HepG2 (cell line): ENCODE measurements at regions not wholly inside any gene's neighbourhood (a gene's known extent, or its start where the extent isn't known, plus 50 kb on each side); places are given as distances from the start of the nearest gene placed in this dataset.

Experiments used
- ATAC-seq: fragments of 200-7000 bp; cut with Tn5 transposase; 3 replicates; pipeline ENCODE4 v1.9.1; 2020; ENCODE audit warnings: mild to moderate bottlenecking, moderate library complexity
- BruUV-seq: library from RNA; stranded (reverse); fragments of 400-500 nt; replicated peaks from 2 replicates; lab custom pipeline; 2021; lab: Mats Ljungman, UMichigan
- CTCF ChIA-PET: fragments of 300-600 bp; formaldehyde crosslinking; extraction: SDS; loops from one replicate; lab custom pipeline; 2021; ENCODE audit warnings: low total read pairs, inconsistent platforms, low intra/inter-chr PET ratio; lab: Yijun Ruan, JAX
- POLR2A ChIA-PET: fragments of 350-600 bp; sonication (Branson Sonifier 250); formaldehyde crosslinking; loops from one replicate; lab custom pipeline; 2020; ENCODE audit warnings: antibody characterized with exemption, inconsistent platforms; lab: Yijun Ruan, JAX
- DNase-seq: peaks from one replicate; pipeline ENCODE4 v3.0.0-alpha.2; 2015; ENCODE audit warnings: low spot score
- FAIRE-seq: peaks from 3 replicates; lab custom pipeline; 2011; peaks lifted over from hg19 to GRCh38; lab: Jason Lieb, UNC
- H2AFZ ChIP-seq: one replicate; pipeline ENCODE4 v1.6.1; 2011; ENCODE audit warnings: low read length, inconsistent platforms
- H3K27ac ChIP-seq: fragments of 300-600 bp; 3 replicates; pipeline ENCODE4 v1.8.0; 2011; ENCODE audit warnings: mixed run types, mild to moderate bottlenecking, mixed read lengths, low read length, inconsistent platforms; ENCODE audit not compliant: insufficient read depth; ENCODE audit errors: extremely low read length
- H3K27me3 ChIP-seq, 2 experiments: fragments of 200-600 bp in 1 of 2; 2 replicates in 1 of 2; 3 replicates in 1 of 2; pipeline versions ENCODE4 v1.6.0 to v1.8.0; 2011; ENCODE audit warnings: low read length in 2 of 2, mild to moderate bottlenecking in 2 of 2, moderate library complexity in 2 of 2, inconsistent platforms in 1 of 2; ENCODE audit not compliant: insufficient read depth in 2 of 2, control insufficient read depth in 1 of 2
- H3K36me3 ChIP-seq, 2 experiments: fragments of 200-600 bp in 1 of 2; replicated peaks in 1 of 2; 2 replicates in 1 of 2; 3 replicates in 1 of 2; pipeline versions ENCODE4 v1.5.1 to v1.8.0; 2011; ENCODE audit warnings: low read length in 2 of 2, inconsistent platforms in 1 of 2; ENCODE audit not compliant: insufficient read depth in 2 of 2, control insufficient read depth in 1 of 2
- H3K4me1 ChIP-seq: 2 replicates; pipeline ENCODE4 v1.5.1; 2012; ENCODE audit warnings: low read length, inconsistent platforms; ENCODE audit not compliant: insufficient read depth
- H3K4me2 ChIP-seq: 2 replicates; pipeline ENCODE4 v1.6.0; 2011; ENCODE audit warnings: low read depth, low read length, inconsistent platforms
- H3K4me3 ChIP-seq, 3 experiments: fragments of 200-600 bp in 1 of 3; sonication (generic), shearing (Covaris generic) in 1 of 3; replicated peaks in 1 of 3; 2 replicates each; pipeline ENCODE4 v1.5.1; 2011 to 2016; ENCODE audit warnings: low read length in 3 of 3, inconsistent platforms in 2 of 3, low read depth in 2 of 3, mild to moderate bottlenecking in 2 of 3, control low read depth in 1 of 3, mixed read lengths in 1 of 3; ENCODE audit not compliant: insufficient read depth in 1 of 3
- H3K79me2 ChIP-seq: one replicate; pipeline ENCODE4 v1.6.1; 2011; ENCODE audit warnings: low read length, inconsistent platforms; ENCODE audit not compliant: insufficient read depth
- H3K9ac ChIP-seq: 2 replicates; pipeline ENCODE4 v1.6.0; 2011; ENCODE audit warnings: mild to moderate bottlenecking, low read depth, low read length, inconsistent platforms; ENCODE audit not compliant: insufficient read depth
- H3K9me3 ChIP-seq: 2 replicates; pipeline ENCODE4 v1.5.1; 2012; ENCODE audit warnings: mild to moderate bottlenecking, low read length
- H4K20me1 ChIP-seq: 2 replicates; pipeline ENCODE4 v1.6.0; 2011; ENCODE audit warnings: inconsistent platforms, mild to moderate bottlenecking, low read length, moderate library complexity; ENCODE audit not compliant: insufficient read depth
- CENPT ChIP-seq: sonication (generic); formaldehyde crosslinking; IDR thresholded peaks from 2 replicates; pipeline ENCODE4 v1.8.0; 2022; ENCODE audit warnings: low read depth, mild to moderate bottlenecking, moderate library complexity, missing genetic modification reagents
- FOSL2 ChIP-seq: sonication (generic); formaldehyde crosslinking; IDR thresholded peaks from 2 replicates; pipeline ENCODE4 v1.4.0; 2020; ENCODE audit warnings: missing genetic modification reagents
- GLI4 ChIP-seq: sonication (generic); formaldehyde crosslinking; IDR thresholded peaks from 2 replicates; pipeline ENCODE4 v1.5.1; 2020; ENCODE audit warnings: missing genetic modification reagents, mild to moderate bottlenecking, moderate library complexity, borderline replicate concordance
- NONO ChIP-seq, 2 experiments: fragments of 450-650 bp in 1 of 2; sonication (generic) in 1 of 2; formaldehyde crosslinking in 1 of 2; IDR thresholded peaks in 1 of 2; conservative IDR thresholded peaks in 1 of 2; 2 replicates each; pipeline versions ENCODE4 v1.6.1 to v1.8.0; 2017 to 2022; ENCODE audit warnings: mild to moderate bottlenecking in 1 of 2, missing genetic modification reagents in 1 of 2, moderate library complexity in 1 of 2
- NR2F1 ChIP-seq, 2 experiments: fragments of 450-650 bp in 1 of 2; formaldehyde crosslinking in 1 of 2; IDR thresholded peaks; 2 replicates each; pipeline versions ENCODE4 v1.5.0 to v1.6.1; 2016 to 2020; ENCODE audit warnings: mild to moderate bottlenecking in 1 of 2, missing compliant biosample characterization in 1 of 2, missing genetic modification reagents in 1 of 2, moderate library complexity in 1 of 2
- POLR2G ChIP-seq: fragments of 200-400 bp; formaldehyde crosslinking; IDR thresholded peaks from 2 replicates; pipeline ENCODE4 v1.6.1; 2018; ENCODE audit warnings: mild to moderate bottlenecking, low read depth, low read length, moderate library complexity
- SP140L ChIP-seq: sonication (generic); formaldehyde crosslinking; IDR thresholded peaks from 2 replicates; pipeline ENCODE4 v1.4.0; 2020; ENCODE audit warnings: missing genetic modification reagents, borderline replicate concordance
- SPEN ChIP-seq: sonication (generic); formaldehyde crosslinking; IDR thresholded peaks from 2 replicates; pipeline ENCODE4 v1.5.1; 2020; ENCODE audit warnings: low read depth, mild to moderate bottlenecking, missing genetic modification reagents
- SRY ChIP-seq: sonication (generic); formaldehyde crosslinking; IDR thresholded peaks from 2 replicates; pipeline ENCODE4 v1.8.0; 2022; ENCODE audit warnings: mild to moderate bottlenecking, missing genetic modification reagents
- TEF ChIP-seq: sonication (generic); formaldehyde crosslinking; IDR thresholded peaks from 2 replicates; pipeline ENCODE4 v1.5.0; 2020; ENCODE audit warnings: missing genetic modification reagents
- ZNF101 ChIP-seq: sonication (generic); formaldehyde crosslinking; IDR thresholded peaks from 2 replicates; pipeline ENCODE4 v1.4.0; 2020; ENCODE audit warnings: mild to moderate bottlenecking, low read depth, missing genetic modification reagents, borderline replicate concordance
- ZNF180 ChIP-seq: sonication (generic); formaldehyde crosslinking; IDR thresholded peaks from 2 replicates; pipeline ENCODE4 v1.4.0; 2020; ENCODE audit warnings: low read depth, missing genetic modification reagents, borderline replicate concordance
- ZNF225 ChIP-seq: sonication (generic); formaldehyde crosslinking; IDR thresholded peaks from 2 replicates; pipeline ENCODE4 v1.4.0; 2020; ENCODE audit warnings: mild to moderate bottlenecking, missing genetic modification reagents
- ZNF263 ChIP-seq: sonication (generic); formaldehyde crosslinking; IDR thresholded peaks from 2 replicates; pipeline ENCODE4 v1.4.0; 2020; ENCODE audit warnings: missing genetic modification reagents
- WGBS: methylation state at CpG from one replicate; pipeline ENCODE4 v1.1.6; 2017; ENCODE audit warnings: low lambda C conversion rate; 5-methylcytosine and 5-hydroxymethylcytosine counted together
- in situ Hi-C: cut with HindIII; loops from 2 replicates; pipeline ENCODE4 v1.10.0; 2017; ENCODE audit warnings: low pct_unique_long_range_greater_than_20kb; ENCODE audit not compliant: extremely low pct_ligation_motif_present
- intact Hi-C: fragments of 100-400 bp; cut with micrococcal nuclease; formaldehyde crosslinking; loops from one replicate; pipeline ENCODE4 v1.10.0; 2022; ENCODE audit not compliant: unreplicated experiment
- TF ChIP-seq, protein P1 (sequence below): sonication (generic); formaldehyde crosslinking; IDR thresholded peaks from 2 replicates; pipeline ENCODE4 v1.9.0; 2021; ENCODE audit warnings: missing genetic modification reagents, mild to moderate bottlenecking, borderline replicate concordance

- no peak overlapping the region for H3K27ac ChIP-seq
These were observed 364.9 kb downstream of the ANAPC1 start for GRCh38 chr2:111519071-111519470.

More at GRCh38 chr2:111519071-111519470, 364.9 kb downstream of the ANAPC1 start:
- no peaks in the 10 kb centered on the region for H4K20me1 ChIP-seq
- H3K79me2 ChIP-seq: no peaks in the 10 kb centered on the region
- ChIA-PET CTCF (no interaction called here), POLR2A (no interaction called here)
- DNase-seq: no peak
- H2AFZ ChIP-seq: no peak overlapping the region
- no peak for FAIRE-seq
- no peaks in the 10 kb centered on the region for H3K36me3 ChIP-seq
- WGBS: 88% methylated on average over 3 of the region's 3 CpGs
- intact Hi-C loops: no loop called here
- TF ChIP-seq SRY (no peak), ZNF180 (CRISPR knock-in tag) (no peak), ZNF101 (CRISPR knock-in tag) (no peak), ZNF263 (CRISPR knock-in tag) (no peak), ZNF225 (CRISPR knock-in tag) (no peak), NR2F1 (CRISPR knock-in tag; IDR thresholded peaks at IDR 0.05) (no peak), FOSL2 (no peak), NONO (IDR thresholded peaks at IDR 0.05) (no peak), NONO (CRISPR knock-in tag; conservative IDR thresholded peaks at IDR 0.05) (no peak), POLR2G (no peak), SP140L (CRISPR knock-in tag) (no peak), GLI4 (CRISPR knock-in tag) (no peak), TEF (CRISPR knock-in tag) (no peak), CENPT (CRISPR knock-in tag) (no peak), SPEN (CRISPR knock-in tag) (no peak)
- TF ChIP-seq, protein P1, sequence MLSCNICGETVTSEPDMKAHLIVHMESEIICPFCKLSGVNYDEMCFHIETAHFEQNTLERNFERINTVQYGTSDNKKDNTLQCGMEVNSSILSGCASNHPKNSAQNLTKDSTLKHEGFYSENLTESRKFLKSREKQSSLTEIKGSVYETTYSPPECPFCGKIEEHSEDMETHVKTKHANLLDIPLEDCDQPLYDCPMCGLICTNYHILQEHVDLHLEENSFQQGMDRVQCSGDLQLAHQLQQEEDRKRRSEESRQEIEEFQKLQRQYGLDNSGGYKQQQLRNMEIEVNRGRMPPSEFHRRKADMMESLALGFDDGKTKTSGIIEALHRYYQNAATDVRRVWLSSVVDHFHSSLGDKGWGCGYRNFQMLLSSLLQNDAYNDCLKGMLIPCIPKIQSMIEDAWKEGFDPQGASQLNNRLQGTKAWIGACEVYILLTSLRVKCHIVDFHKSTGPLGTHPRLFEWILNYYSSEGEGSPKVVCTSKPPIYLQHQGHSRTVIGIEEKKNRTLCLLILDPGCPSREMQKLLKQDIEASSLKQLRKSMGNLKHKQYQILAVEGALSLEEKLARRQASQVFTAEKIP: no peak
- no peaks in the 10 kb centered on the region for H3K27me3 ChIP-seq
- H3K9me3 ChIP-seq: no peaks in the 10 kb centered on the region
- H3K9ac ChIP-seq: no peak overlapping the region
- in situ Hi-C loops: no loop called here
- ATAC-seq: no peak
- H3K4me2 ChIP-seq: no peak overlapping the region
- H3K4me3 ChIP-seq: no peak overlapping the region
- peaks cover 30% of the 10 kb centered on the region for H3K4me1 ChIP-seq
- BruUV-seq: no TSS peak
